C4-2B (cell line): ENCODE measurements at regions not wholly inside any gene's neighbourhood (a gene's known extent, or its start where the extent isn't known, plus 50 kb on each side); places are given as distances from the start of the nearest gene placed in this dataset.

ENCODE experiments used
- ZFX ChIP-seq: fragments of 450-650 bp; IDR thresholded peaks from 2 replicates; pipeline ENCODE4 v1.6.1; 2017
- TF ChIP-seq, protein P1 (sequence below): fragments of 450-650 bp; conservative IDR thresholded peaks from 2 replicates; pipeline ENCODE4 v1.5.1; 2017; ENCODE audit warnings: mild to moderate bottlenecking

DNA sequence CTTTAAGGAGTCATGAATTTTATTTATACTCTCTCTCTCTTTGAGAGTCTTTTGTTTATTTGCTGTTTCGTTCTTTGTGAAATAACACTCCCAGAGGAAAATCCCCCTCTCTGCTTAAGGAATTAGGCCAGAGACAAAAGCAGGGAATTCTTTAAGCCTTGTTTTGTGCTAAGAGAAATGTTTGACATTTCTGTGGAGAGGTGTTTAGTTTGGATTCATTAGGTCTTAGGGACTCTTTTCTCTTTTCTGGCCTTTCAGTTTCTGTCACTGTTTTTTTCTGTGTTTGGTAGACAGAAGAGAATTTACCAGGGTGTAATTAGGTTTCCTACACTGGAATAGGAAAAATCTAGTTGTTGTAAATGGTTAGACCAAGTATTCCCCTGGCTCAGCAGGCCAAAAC is 241.8 kb upstream of the NR2F2 start:
- TF ChIP-seq, protein P1, sequence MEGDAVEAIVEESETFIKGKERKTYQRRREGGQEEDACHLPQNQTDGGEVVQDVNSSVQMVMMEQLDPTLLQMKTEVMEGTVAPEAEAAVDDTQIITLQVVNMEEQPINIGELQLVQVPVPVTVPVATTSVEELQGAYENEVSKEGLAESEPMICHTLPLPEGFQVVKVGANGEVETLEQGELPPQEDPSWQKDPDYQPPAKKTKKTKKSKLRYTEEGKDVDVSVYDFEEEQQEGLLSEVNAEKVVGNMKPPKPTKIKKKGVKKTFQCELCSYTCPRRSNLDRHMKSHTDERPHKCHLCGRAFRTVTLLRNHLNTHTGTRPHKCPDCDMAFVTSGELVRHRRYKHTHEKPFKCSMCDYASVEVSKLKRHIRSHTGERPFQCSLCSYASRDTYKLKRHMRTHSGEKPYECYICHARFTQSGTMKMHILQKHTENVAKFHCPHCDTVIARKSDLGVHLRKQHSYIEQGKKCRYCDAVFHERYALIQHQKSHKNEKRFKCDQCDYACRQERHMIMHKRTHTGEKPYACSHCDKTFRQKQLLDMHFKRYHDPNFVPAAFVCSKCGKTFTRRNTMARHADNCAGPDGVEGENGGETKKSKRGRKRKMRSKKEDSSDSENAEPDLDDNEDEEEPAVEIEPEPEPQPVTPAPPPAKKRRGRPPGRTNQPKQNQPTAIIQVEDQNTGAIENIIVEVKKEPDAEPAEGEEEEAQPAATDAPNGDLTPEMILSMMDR, result no peak
- TF ChIP-seq ZFX, result no peak
